GM13977 (cell line): ENCODE measurements at regions not wholly inside any gene's neighbourhood (a gene's known extent, or its start where the extent isn't known, plus 50 kb on each side); places are given as distances from the start of the nearest gene placed in this dataset.
"Not testable (repeated sequence)": the region's sequence is repeated elsewhere in the genome, so short reads cannot be mapped to it uniquely, and the experiment has no call there.

Experiments used
- DNase-seq: peaks from one replicate; pipeline ENCODE4 v3.0.0; 2012; ENCODE audit warnings: low spot score
- in situ Hi-C: fragments of 300-500 bp; cut with MboI; formaldehyde crosslinking; loops from one replicate; pipeline ENCODE4 v1.12.0; 2022; ENCODE audit warnings: low sequenced_read_pairs, low pct_unique_long_range_greater_than_20kb, mixed read lengths, inconsistent platforms; ENCODE audit not compliant: unreplicated experiment
- TF ChIP-seq, protein P1 (sequence below): IDR thresholded peaks from 2 replicates; pipeline ENCODE4 v1.5.1; 2012; ENCODE audit warnings: mild to moderate bottlenecking, control low read depth; ENCODE audit not compliant: insufficient read depth; ENCODE audit errors: extremely low read depth, missing control alignments

DNA sequence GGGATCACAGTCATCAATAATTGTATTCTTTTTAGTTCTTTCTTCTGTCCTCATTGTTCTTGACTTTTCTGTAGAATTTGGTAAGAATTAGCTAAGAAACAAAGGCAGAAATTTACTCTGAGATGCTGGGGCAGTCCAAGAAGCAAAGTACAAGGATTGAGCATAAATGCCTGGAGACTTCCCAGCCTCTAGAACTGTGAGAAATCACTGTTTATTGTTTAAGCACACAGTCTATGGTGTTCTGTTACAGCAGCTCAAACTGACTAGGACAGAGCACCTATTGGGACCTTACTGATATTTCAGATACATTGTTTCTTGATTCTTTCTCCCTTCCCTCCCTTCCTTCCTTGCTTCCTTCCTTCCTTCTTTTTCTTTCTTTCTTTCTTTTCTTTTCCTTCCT lies 192.7 kb upstream of the SLC35B3 start:
- DNase-seq: no peak
- TF ChIP-seq, protein P1, sequence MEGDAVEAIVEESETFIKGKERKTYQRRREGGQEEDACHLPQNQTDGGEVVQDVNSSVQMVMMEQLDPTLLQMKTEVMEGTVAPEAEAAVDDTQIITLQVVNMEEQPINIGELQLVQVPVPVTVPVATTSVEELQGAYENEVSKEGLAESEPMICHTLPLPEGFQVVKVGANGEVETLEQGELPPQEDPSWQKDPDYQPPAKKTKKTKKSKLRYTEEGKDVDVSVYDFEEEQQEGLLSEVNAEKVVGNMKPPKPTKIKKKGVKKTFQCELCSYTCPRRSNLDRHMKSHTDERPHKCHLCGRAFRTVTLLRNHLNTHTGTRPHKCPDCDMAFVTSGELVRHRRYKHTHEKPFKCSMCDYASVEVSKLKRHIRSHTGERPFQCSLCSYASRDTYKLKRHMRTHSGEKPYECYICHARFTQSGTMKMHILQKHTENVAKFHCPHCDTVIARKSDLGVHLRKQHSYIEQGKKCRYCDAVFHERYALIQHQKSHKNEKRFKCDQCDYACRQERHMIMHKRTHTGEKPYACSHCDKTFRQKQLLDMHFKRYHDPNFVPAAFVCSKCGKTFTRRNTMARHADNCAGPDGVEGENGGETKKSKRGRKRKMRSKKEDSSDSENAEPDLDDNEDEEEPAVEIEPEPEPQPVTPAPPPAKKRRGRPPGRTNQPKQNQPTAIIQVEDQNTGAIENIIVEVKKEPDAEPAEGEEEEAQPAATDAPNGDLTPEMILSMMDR: no peak
- in situ Hi-C loops: no loop called here

DNA sequence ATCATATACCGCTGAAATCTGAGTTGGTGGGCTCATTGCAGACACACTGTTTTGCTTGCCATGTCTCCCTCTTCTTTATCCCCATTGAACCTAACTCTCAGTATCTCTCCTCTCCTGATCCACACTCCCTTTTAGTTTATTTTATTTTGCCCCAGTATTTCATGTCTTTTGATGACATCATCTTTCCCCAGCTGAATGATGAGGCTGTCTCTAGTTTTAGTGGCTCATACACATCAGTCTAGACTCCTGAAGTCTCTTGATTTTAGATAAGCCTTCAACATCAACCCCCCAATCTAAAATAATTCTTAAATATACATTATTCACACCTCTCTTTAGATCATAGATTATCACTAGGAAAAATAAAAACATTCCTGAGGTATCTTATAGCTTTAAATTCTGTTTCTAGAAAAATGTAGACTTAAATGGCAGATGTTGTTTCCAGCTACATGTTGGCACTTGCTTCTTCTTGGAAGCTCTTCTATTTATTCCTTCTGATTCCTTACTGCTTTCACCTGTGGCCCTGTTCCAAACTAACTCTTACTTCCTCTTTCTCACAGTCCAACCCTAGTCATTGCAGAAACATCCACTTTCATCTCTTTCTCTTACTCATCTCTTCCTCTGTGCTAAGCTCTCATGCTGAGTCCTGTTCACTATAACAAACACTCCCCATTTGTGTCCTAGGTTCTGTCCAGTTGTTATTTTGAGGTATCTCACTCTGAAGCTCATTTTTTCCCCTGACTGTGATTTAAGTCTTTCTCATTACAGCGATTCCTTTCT lies 191.9 kb upstream of the SLC35B3 start:
- TF ChIP-seq, protein P1: no peak
- in situ Hi-C loops: no loop called here
- peak; percentile 17 for DNase-seq

DNA sequence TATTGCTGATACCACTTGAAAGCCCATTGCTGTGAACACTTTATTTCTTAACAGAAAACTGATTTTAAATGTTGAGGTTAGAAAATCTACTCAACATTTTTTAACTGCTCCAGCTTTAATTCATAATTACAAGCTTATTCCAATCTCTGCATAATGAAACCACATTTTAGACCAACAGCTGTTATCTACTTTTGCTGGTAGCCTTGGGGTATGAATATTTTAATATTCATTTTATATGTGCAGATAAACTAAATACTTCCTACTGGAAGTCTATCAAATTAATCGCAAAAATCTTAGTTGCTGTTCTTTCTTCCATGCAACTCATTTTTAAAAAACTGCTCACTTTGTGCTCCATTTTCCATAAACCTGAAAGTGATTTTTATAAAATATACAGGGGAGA lies 189.3 kb upstream of the SLC35B3 start:
- in situ Hi-C loops: no loop called here
- TF ChIP-seq, protein P1: no peak
- no peak for DNase-seq

DNA sequence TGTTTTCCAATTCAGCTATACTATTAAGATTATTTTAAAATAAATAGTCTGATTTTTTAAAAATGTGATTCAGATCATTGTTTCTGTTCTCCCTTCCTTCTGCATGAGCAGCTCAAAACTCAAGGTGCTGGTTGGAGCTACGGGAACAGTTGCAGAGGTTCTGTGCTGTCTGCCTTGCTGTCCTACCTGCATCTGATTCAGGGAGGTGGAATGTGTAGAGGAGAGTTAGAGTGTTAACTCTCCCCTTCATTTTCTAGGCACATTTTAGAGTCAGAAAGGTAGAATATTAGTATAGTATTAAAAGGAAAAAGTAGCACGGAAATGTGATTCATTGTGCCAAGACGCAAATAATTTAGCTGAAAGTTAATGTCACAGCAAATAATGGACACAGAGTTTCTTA lies 188.1 kb upstream of the SLC35B3 start:
- in situ Hi-C loops: no loop called here
- TF ChIP-seq, protein P1: no peak
- no peak for DNase-seq

DNA sequence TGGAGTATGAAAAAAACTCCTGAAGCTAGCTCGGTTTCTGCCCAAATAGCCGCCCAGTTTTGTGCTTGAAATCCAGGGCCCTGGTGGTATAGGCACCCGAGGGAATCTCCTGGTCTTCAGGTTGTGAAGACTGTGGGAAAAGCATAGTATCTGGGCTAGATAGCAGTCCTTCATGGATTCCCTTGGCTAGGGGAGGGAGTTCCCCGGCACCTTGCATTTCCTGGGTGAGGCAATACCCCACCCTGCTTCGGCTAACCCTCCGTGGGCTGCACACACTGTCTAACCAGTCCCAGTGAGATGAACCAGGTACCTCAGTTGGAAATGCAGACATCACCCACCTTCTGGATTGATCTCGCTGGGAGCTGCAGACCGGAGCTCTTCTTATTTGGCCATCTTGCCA lies 184.5 kb upstream of the SLC35B3 start:
- TF ChIP-seq, protein P1: no peak
- in situ Hi-C loops: no loop called here
- DNase-seq: no peak

DNA sequence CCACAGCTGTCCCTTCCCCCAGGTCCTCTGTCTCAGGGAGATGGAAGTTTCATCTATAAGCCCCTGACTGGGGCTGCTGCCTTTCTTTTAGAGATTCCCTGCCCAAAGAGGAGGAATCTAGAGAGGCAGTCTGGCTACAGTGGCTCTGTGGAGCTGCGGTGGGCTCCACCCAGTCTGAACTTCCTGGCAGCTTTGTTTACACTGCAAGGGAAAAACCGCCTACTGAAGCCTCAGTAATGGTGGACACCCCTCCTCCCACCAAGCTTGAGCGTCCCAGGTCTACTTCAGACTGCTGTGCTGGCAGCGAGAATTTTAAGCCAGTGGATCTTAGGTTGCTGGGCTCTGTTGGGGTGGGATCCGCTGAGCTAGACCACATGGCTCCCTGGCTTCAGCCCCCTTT lies 184.1 kb upstream of the SLC35B3 start:
- in situ Hi-C loops, DNase-seq: not testable (repeated sequence)

DNA sequence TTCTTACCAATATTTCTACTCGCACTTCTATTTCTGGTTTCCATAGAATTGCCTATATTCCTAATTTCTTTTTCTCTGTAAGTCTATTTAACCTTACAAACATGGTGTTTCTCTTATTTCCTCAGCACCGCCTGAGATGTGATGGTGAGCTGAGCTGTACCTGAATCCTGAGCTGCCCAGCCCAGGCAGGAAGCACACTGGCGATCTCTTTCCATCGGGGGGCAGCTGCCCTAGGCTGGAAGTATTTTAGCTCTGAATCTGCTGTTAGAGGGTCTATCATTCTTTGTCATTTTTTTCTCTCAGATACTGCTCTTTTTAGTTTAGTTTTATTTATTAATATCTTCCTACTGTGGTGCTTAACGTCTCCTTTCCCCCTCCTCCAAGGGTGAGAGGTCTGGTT lies 173.4 kb upstream of the SLC35B3 start:
- DNase-seq: no peak
- in situ Hi-C loops: no loop called here
- TF ChIP-seq, protein P1: no peak
